Sigmoid colon (tissue), 6 donors: ENCODE measurements at regions not wholly inside any gene's neighbourhood (a gene's known extent, or its start where the extent isn't known, plus 50 kb on each side); places are given as distances from the start of the nearest gene placed in this dataset.
"Not testable (repeated sequence)": the region's sequence is repeated elsewhere in the genome, so short reads cannot be mapped to it uniquely, and the experiment has no call there.

Experiments
- DNase-seq: peaks from one replicate; pipeline ENCODE4 v3.0.0-alpha.2; 2019
- H3K27ac ChIP-seq, 4 donors: fragments of 200-600 bp; sonication (generic); one replicate each; pipeline ENCODE4 v1.5.1; 2016 to 2019; ENCODE audit warnings: mild to moderate bottlenecking in 1 of 4
- H3K27me3 ChIP-seq, 3 donors: fragments of 200-600 bp; sonication (generic); one replicate each; pipeline ENCODE4 v1.5.1; 2019; ENCODE audit warnings: mild to moderate bottlenecking in 1 of 3
- H3K36me3 ChIP-seq, 4 donors: fragments of 200-600 bp; sonication (generic); one replicate each; pipeline ENCODE4 v1.5.1; 2016 to 2019
- H3K4me1 ChIP-seq, 4 donors: fragments of 200-600 bp; sonication (generic); one replicate each; pipeline ENCODE4 v1.5.1; 2017 to 2019
- H3K4me3 ChIP-seq, 4 donors: fragments of 200-600 bp; sonication (generic); one replicate each; pipeline ENCODE4 v1.5.1; 2017 to 2019; ENCODE audit warnings: mild to moderate bottlenecking in 2 of 4, moderate library complexity in 1 of 4
- H3K9me3 ChIP-seq, 4 donors: fragments of 200-600 bp in 3 of 4; sonication (generic) in 3 of 4; one replicate each; pipeline versions ENCODE4 v1.5.1 to v1.6.1; 2013 to 2019
- CTCF ChIP-seq, 4 experiments: fragments of 450-650 bp in 3 of 4; fragments of 200-600 bp in 1 of 4; IDR thresholded peaks; one replicate each; pipeline ENCODE4 v1.5.1; 2016 to 2019; ENCODE audit warnings: antibody characterized with exemption in 4 of 4, mild to moderate bottlenecking in 3 of 4, moderate library complexity in 2 of 4
- EP300 ChIP-seq, 4 donors: sonication (generic); formaldehyde crosslinking; IDR thresholded peaks; one replicate each; pipeline ENCODE4 v1.6.1; 2017; ENCODE audit warnings: antibody characterized with exemption in 4 of 4
- POLR2A ChIP-seq, 2 donors: fragments of 450-650 bp; IDR thresholded peaks; one replicate each; pipeline ENCODE4 v1.6.1; 2016; ENCODE audit warnings: antibody characterized with exemption in 2 of 2, mild to moderate bottlenecking in 2 of 2, moderate library complexity in 2 of 2
- POLR2AphosphoS5 ChIP-seq, 4 donors: sonication (generic); formaldehyde crosslinking; IDR thresholded peaks; one replicate each; pipeline ENCODE4 v1.6.1; 2017; ENCODE audit warnings: antibody characterized with exemption in 4 of 4
- WGBS, 2 donors: extraction: QIAGEN DNeasy Blood & Tissue Kit; methylation state at CpG; one replicate each; pipeline ENCODE4 v1.1.7; 2013; 5-methylcytosine and 5-hydroxymethylcytosine counted together
- intact Hi-C: fragments of 100-400 bp; cut with DNase I; formaldehyde crosslinking; loops from one replicate; pipeline ENCODE4 v1.15.1; 2023
- donor health status: healthy with polysubstance abuse.
- donor health status: healthy.

GRCh38 chr5:19140276-19140675 is 847.7 kb downstream of the CDH18 start:
- no peaks in the 10 kb centered on the region for H3K9me3 ChIP-seq
- intact Hi-C loops = no loop called here
- no peaks in the 10 kb centered on the region for H3K36me3 ChIP-seq
- no peaks in the 10 kb centered on the region for H3K27me3 ChIP-seq
- H3K27ac ChIP-seq = no peak overlapping the region
- H3K4me1 ChIP-seq = no peaks in the 10 kb centered on the region
- H3K4me3 ChIP-seq = no peak overlapping the region
- DNase-seq = no peak
- 60 to 66% methylated on average over 2 of the region's 2 CpGs for WGBS, 2 donors
- TF ChIP-seq POLR2AphosphoS5 (IDR thresholded peaks at IDR 0.05) (no peak), POLR2A (IDR thresholded peaks at IDR 0.05) (no peak), EP300 (IDR thresholded peaks at IDR 0.05) (no peak), CTCF (IDR thresholded peaks at IDR 0.05) (no peak)

GRCh38 chr5:19141937-19142524 is 846.0 kb downstream of the CDH18 start:
- H3K27me3 ChIP-seq, H3K27ac ChIP-seq, H3K4me3 ChIP-seq, H3K9me3 ChIP-seq, H3K4me1 ChIP-seq, intact Hi-C loops, H3K36me3 ChIP-seq, DNase-seq: not testable (repeated sequence)
- 90% methylated on average over 20 of the region's 20 CpGs for WGBS, 2 donors

GRCh38 chr5:19142713-19143414 is 845.1 kb downstream of the CDH18 start:
- H3K27ac ChIP-seq, H3K27me3 ChIP-seq, DNase-seq, H3K4me1 ChIP-seq, H3K9me3 ChIP-seq, intact Hi-C loops, H3K36me3 ChIP-seq, H3K4me3 ChIP-seq: not testable (repeated sequence)
- WGBS, 2 donors = 89 to 91% methylated on average over 37 to 38 of the region's 38 CpGs

- intact Hi-C loops = no loop called here
- TF ChIP-seq POLR2A (IDR thresholded peaks at IDR 0.05) (no peak), CTCF (IDR thresholded peaks at IDR 0.05) (no peak)
- 54 to 69% methylated on average over 4 of the region's 4 CpGs for WGBS, 2 donors
These were observed 844.1 kb downstream of the CDH18 start for GRCh38 chr5:19143935-19144334.

GRCh38 chr5:19169426-19169825 is 818.6 kb downstream of the CDH18 start:
- intact Hi-C loops = no loop called here
- no peaks in the 10 kb centered on the region for H3K36me3 ChIP-seq
- no peaks in the 10 kb centered on the region for H3K27me3 ChIP-seq
- H3K27ac ChIP-seq = no peak overlapping the region
- TF ChIP-seq EP300 (IDR thresholded peaks at IDR 0.05) (no peak), POLR2AphosphoS5 (IDR thresholded peaks at IDR 0.05) (no peak), POLR2A (IDR thresholded peaks at IDR 0.05) (no peak), CTCF (IDR thresholded peaks at IDR 0.05) (no peak)
- no peak overlapping the region for H3K4me3 ChIP-seq
- no peak for DNase-seq
- no peaks in the 10 kb centered on the region for H3K9me3 ChIP-seq
- H3K4me1 ChIP-seq = no peaks in the 10 kb centered on the region

More at GRCh38 chr5:19143935-19144334, 844.1 kb downstream of the CDH18 start:
- Histone ChIP-seq H3K4me1 (no peaks in the 10 kb centered on the region), H3K4me3 (no peak overlapping the region), H3K36me3 (no peaks in the 10 kb centered on the region), H3K9me3 (no peaks in the 10 kb centered on the region), H3K27ac (no peak overlapping the region), H3K27me3 (no peaks in the 10 kb centered on the region)
- no peak for DNase-seq

GRCh38 chr5:19172926-19173470 is 815.0 kb downstream of the CDH18 start:
- Histone ChIP-seq H3K4me3 (no peak overlapping the region), H3K9me3 (no peaks in the 10 kb centered on the region), H3K36me3 (no peaks in the 10 kb centered on the region), H3K27me3 (no peaks in the 10 kb centered on the region), H3K4me1 (no peaks in the 10 kb centered on the region), H3K27ac (no peak overlapping the region)
- intact Hi-C loops = no loop called here
- WGBS, 2 donors = 73 to 85% methylated on average over 6 of the region's 6 CpGs
- TF ChIP-seq EP300 (IDR thresholded peaks at IDR 0.05) (no peak), POLR2A (IDR thresholded peaks at IDR 0.05) (no peak), CTCF (IDR thresholded peaks at IDR 0.05) (no peak), POLR2AphosphoS5 (IDR thresholded peaks at IDR 0.05) (no peak)
- DNase-seq = no peak
